ENCODE measurements at regions not wholly inside any gene's neighbourhood (a gene's known extent, or its start where the extent isn't known, plus 50 kb on each side); places are given as distances from the start of the nearest gene placed in this dataset.
"Not testable (repeated sequence)": the region's sequence is repeated elsewhere in the genome, so short reads cannot be mapped to it uniquely, and the experiment has no call there.

GRCh38 chr4:189846608-189847007 lies 94.1 kb upstream of the FRG1 start:
- not testable (repeated sequence) for DNase-seq (ENCODE audit: extremely low read depth in 1 of 11, low read depth in 9 of 11, low spot score in 4 of 11)

GRCh38 chr4:189848672-189849071 lies 92.0 kb upstream of the FRG1 start:
- DNase-seq (ENCODE audit: extremely low read depth in 1 of 11, low read depth in 9 of 11, low spot score in 4 of 11) = not testable (repeated sequence)

DNA sequence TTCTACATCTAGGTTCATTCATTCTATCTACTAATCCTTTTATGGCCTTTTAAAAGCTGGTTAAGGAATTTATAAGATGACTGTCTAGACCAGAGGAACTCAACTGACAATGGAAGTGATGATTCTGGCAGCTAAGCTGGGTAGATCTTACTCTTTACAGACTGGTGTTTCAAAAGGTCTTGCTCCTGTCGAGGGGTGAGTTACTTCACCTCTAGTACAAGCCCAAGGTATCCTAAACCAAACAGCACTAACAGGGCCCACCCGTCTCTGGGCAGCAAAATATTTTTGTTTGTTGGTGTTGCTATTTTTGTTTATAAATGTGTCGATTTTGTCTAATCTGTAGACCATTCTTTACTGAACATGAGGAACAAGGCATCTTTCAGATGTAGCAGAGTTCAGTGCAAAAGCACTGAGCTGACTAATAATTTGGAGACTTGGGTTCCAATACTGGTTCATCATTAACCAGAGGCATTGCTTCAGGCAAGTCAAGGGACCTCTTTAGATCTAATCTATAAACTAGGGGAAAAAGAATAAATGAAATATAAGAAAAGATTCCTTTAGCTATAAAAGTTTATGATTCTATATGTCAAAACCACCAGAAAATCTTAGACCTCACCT lies 90.3 kb upstream of the FRG1 start:
- no peak for DNase-seq (ENCODE audit: extremely low read depth in 1 of 11, low read depth in 9 of 11, low spot score in 4 of 11)

GRCh38 chr4:189858435-189858834 lies 82.2 kb upstream of the FRG1 start:
- no peak for DNase-seq (ENCODE audit: extremely low read depth in 1 of 11, low read depth in 9 of 11, low spot score in 4 of 11)

GRCh38 chr4:189861101-189861500 lies 79.6 kb upstream of the FRG1 start:
- no peak for DNase-seq (ENCODE audit: extremely low read depth in 1 of 11, low read depth in 9 of 11, low spot score in 4 of 11)

DNA sequence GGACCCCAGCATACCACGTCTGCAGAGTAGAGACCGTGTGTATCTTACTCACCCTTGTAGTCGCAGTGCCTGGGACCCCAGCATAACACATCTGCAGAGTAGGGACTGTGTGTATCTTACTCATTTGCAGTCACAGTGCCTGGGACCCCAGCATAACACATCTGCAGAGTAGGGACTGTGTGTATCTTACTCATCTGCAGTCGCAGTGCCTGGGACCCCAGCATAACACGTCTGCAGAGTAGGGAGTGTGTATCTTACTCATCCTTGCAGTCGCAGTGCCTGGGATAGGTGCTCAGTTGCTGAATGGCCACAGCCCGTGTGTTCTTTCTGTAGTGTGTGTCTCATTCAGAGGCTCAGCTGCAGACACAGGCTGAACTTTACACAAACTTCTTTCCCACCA lies 71.4 kb upstream of the FRG1 start:
- DNase-seq (ENCODE audit: extremely low read depth in 1 of 11, low read depth in 9 of 11, low spot score in 4 of 11) = no peak

GRCh38 chr4:189870511-189871234 lies 70.0 kb upstream of the FRG1 start:
- no peak for DNase-seq (ENCODE audit: extremely low read depth in 1 of 11, low read depth in 9 of 11, low spot score in 4 of 11)

DNA sequence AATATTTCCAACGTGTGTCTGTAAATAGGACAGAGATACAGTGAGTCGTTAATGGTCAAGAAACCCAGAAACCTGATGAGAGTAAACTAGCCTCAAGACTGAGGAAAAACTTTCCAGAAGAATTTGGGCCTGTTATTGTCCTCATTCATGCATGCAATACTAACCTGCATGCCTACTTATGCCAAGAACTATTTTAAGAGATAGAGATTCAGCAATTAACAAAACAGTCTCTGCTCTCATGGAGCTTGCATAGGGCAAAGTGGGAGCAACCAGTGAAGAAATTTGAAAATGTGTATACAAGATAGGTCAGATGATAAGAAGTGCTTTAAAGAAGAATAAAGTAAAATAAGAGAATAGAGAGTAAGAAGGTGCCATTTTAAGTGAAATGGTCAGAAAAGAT lies 66.1 kb upstream of the FRG1 start:
- no peak for DNase-seq (ENCODE audit: extremely low read depth in 1 of 11, low read depth in 9 of 11, low spot score in 4 of 11)

DNA sequence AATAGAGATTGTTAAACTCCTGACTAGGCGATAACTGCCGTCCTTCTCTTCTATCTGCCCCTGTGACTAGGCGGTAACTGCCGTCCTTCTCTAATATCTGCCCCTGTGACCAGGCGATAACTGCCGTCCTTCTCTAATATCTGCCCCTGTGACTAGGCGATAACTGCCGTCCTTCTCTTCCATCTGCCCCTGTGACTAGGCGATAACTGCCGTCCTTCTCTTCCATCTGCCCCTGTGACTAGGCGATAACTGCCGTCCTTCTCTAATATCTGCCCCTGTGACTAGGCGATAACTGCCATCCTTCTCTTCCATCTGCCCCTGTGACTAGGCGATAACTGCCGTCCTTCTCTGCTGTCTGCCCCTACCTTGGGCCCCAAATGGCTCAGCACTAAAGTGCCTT lies 59.5 kb upstream of the FRG1 start:
- not testable (repeated sequence) for DNase-seq (ENCODE audit: extremely low read depth in 1 of 11, low read depth in 9 of 11, low spot score in 4 of 11)

DNA sequence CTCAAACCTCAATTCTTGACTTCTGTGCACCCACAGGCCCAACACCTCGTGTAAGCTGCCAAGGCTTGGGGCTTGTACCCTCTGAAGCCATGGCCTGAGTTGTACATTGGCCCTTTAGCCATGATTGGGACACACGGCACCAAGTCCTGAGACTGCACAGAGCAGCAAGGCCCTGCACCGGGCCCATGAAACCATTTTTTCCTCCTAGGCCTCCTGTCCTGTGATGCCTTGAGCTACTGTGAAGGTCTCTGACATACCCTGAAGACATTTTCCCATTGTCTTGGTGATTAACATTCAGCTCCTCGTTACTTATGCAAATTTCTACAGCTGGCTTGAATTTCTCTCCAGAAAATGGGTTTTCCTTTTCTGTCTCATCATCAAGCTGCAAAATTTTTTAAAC lies 52.3 kb upstream of the FRG1 start:
- DNase-seq (ENCODE audit: extremely low read depth in 1 of 11, low read depth in 9 of 11, low spot score in 4 of 11) = not testable (repeated sequence)
